ENCODE measurements at regions not wholly inside any gene's neighbourhood (a gene's known extent, or its start where the extent isn't known, plus 50 kb on each side); places are given as distances from the start of the nearest gene placed in this dataset.

DNA sequence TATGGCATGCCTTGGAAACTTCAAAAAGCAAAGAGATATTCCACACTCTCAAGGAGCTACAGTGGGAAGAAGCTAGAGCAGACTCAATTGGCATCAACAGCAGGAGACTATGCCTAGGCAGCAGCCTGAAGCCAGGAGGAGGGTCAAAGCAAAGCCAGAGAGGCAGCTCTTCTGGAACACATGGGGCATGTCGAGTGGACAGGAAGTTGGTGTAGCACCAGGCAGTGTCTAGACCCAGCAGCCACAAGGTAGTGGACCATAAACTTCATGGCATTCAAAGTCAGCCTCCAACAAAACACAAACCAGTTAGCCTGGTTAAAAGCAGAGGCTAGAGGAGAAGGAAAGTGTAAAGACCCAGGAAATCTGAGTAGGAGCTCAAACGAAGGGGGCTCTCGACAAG is 311.2 kb upstream of the PKDCC start:
- TF ChIP-seq POLR2A (IDR thresholded peaks at IDR 0.05), result no peak
- TF ChIP-seq, protein P1, sequence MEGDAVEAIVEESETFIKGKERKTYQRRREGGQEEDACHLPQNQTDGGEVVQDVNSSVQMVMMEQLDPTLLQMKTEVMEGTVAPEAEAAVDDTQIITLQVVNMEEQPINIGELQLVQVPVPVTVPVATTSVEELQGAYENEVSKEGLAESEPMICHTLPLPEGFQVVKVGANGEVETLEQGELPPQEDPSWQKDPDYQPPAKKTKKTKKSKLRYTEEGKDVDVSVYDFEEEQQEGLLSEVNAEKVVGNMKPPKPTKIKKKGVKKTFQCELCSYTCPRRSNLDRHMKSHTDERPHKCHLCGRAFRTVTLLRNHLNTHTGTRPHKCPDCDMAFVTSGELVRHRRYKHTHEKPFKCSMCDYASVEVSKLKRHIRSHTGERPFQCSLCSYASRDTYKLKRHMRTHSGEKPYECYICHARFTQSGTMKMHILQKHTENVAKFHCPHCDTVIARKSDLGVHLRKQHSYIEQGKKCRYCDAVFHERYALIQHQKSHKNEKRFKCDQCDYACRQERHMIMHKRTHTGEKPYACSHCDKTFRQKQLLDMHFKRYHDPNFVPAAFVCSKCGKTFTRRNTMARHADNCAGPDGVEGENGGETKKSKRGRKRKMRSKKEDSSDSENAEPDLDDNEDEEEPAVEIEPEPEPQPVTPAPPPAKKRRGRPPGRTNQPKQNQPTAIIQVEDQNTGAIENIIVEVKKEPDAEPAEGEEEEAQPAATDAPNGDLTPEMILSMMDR (IDR thresholded peaks at IDR 0.05), result no peak
- TF ChIP-seq POLR2AphosphoS5 (IDR thresholded peaks at IDR 0.05), result no peak
- TF ChIP-seq EP300 (IDR thresholded peaks at IDR 0.05), result no peak
